ENCODE measurements at regions not wholly inside any gene's neighbourhood (a gene's known extent, or its start where the extent isn't known, plus 50 kb on each side); places are given as distances from the start of the nearest gene placed in this dataset.

DNA sequence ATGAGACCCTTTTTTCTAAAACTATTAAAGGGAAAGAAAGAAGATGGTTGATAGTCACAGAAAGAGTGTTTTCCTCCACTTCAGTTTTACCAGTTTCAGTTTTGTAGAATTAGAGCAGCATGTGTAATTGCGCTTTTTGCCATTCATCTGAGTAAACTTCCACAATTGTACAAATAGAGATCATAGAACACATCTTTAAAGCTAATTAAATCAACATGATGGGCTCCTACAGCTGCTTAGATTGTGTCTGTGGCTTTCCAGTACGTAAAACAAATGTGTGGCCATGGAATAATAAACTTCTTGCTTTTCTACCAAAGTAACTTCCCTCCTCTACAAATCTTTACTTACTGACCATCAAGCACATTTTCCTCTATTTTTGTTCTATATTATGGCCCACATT is 84.2 kb upstream of the LRIG3 start:
- TF ChIP-seq HDAC2 (IDR thresholded peaks at IDR 0.05) (no peak), RCOR1 (IDR thresholded peaks at IDR 0.05; ENCODE audit: low read depth, low read length) (no peak), KDM5A (IDR thresholded peaks at IDR 0.05) (no peak), POLR2A (IDR thresholded peaks at IDR 0.05; ENCODE audit: low read length) (no peak), MAX (IDR thresholded peaks at IDR 0.05) (no peak), HES2 (IDR thresholded peaks at IDR 0.05) (no peak)
- TF ChIP-seq, protein P1, sequence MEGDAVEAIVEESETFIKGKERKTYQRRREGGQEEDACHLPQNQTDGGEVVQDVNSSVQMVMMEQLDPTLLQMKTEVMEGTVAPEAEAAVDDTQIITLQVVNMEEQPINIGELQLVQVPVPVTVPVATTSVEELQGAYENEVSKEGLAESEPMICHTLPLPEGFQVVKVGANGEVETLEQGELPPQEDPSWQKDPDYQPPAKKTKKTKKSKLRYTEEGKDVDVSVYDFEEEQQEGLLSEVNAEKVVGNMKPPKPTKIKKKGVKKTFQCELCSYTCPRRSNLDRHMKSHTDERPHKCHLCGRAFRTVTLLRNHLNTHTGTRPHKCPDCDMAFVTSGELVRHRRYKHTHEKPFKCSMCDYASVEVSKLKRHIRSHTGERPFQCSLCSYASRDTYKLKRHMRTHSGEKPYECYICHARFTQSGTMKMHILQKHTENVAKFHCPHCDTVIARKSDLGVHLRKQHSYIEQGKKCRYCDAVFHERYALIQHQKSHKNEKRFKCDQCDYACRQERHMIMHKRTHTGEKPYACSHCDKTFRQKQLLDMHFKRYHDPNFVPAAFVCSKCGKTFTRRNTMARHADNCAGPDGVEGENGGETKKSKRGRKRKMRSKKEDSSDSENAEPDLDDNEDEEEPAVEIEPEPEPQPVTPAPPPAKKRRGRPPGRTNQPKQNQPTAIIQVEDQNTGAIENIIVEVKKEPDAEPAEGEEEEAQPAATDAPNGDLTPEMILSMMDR (IDR thresholded peaks at IDR 0.05) = no peak

All from A549 (cell line).